GM10266 (cell line): ENCODE measurements at regions not wholly inside any gene's neighbourhood (a gene's known extent, or its start where the extent isn't known, plus 50 kb on each side); places are given as distances from the start of the nearest gene placed in this dataset.
A peak's percentile ranks its signal among the peaks of the same experiment; 100 is the strongest.

Experiments
- DNase-seq: peaks from one replicate; pipeline ENCODE4 v3.0.0; 2012; ENCODE audit errors: extremely low spot score
- TF ChIP-seq, protein P1 (sequence below): IDR thresholded peaks from 2 replicates; pipeline ENCODE4 v1.5.1; 2012; ENCODE audit warnings: mild to moderate bottlenecking, low read depth; ENCODE audit not compliant: control insufficient read depth, insufficient read depth; ENCODE audit errors: missing control alignments

DNA sequence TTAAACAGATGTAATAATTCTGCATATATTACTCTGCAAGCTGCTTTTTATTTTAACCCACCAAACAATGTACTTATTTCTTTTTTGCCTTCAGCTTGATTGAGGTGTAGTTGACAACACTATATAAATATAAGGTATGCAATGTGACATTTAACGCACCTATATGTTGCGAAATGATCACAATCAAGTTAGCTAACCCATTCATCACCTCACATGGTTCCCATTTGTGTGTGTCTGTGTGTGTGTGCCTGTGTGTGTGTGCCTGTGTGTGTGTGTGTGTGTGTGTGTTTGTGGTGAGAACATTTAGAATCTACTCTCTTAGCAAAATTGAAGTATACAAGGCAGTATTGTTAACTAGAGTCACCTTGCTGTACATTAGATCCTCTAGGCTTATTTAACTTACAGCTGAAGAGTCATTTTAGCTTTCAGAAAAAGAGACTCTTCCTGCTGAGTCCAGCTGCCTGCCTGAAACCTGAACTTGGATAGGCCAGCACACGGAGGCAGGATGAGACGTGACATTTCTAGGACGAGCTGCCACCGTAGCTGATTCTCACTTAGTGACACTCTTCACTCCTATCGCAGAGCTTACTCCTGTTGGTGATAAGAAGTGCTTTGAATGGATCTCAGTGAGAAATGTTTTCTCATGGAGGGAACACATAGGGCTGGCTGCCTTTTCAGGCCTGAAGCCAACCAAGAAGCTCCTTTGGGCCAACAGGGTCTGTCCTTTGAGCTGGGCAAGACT is 126.5 kb upstream of the RIPOR2 start:
- TF ChIP-seq, protein P1, sequence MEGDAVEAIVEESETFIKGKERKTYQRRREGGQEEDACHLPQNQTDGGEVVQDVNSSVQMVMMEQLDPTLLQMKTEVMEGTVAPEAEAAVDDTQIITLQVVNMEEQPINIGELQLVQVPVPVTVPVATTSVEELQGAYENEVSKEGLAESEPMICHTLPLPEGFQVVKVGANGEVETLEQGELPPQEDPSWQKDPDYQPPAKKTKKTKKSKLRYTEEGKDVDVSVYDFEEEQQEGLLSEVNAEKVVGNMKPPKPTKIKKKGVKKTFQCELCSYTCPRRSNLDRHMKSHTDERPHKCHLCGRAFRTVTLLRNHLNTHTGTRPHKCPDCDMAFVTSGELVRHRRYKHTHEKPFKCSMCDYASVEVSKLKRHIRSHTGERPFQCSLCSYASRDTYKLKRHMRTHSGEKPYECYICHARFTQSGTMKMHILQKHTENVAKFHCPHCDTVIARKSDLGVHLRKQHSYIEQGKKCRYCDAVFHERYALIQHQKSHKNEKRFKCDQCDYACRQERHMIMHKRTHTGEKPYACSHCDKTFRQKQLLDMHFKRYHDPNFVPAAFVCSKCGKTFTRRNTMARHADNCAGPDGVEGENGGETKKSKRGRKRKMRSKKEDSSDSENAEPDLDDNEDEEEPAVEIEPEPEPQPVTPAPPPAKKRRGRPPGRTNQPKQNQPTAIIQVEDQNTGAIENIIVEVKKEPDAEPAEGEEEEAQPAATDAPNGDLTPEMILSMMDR, result no peak
- no peak for DNase-seq

DNA sequence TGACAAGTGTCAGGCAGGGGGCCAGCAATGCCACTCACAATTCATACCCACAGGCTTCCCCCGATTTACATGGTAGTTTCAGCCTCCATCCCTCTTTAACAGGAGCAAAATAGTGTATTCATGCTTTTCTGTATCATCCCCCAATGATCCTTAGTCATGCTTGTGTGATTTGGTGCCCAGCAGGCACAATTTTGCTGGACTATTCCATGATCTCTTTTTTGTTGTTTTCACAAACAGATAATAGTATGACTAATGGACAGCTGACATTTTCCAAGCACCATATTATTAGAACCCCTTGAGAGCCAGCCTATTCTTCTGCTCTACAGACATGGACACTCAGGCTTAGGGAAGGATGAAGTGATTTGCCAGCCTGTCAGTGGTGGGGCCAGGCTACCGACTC is 128.2 kb upstream of the RIPOR2 start:
- TF ChIP-seq, protein P1, result no peak
- DNase-seq, result no peak

GRCh38 chr6:25065666-25066065 is 129.9 kb upstream of the RIPOR2 start:
- DNase-seq, result no peak
- TF ChIP-seq, protein P1, result no peak

DNA sequence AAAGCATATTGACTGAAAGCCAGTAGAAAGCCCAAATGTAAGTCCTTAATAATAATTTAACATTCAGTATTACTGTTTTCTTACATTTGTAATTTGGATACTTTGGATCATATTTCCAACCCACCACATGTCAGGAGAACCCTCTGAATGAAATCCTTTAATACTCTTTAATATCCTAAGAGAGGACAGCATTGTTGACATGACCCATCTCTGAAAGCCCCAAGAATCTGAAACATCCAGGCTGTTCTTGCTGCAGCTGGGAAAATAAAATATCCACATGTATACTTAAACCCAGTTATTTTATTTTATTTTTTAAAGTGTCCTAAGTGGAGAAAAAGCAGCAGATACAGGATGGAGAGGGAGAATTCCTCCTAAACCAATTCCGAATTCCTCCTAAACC is 130.8 kb upstream of the RIPOR2 start:
- TF ChIP-seq, protein P1, result no peak
- DNase-seq, result no peak

DNA sequence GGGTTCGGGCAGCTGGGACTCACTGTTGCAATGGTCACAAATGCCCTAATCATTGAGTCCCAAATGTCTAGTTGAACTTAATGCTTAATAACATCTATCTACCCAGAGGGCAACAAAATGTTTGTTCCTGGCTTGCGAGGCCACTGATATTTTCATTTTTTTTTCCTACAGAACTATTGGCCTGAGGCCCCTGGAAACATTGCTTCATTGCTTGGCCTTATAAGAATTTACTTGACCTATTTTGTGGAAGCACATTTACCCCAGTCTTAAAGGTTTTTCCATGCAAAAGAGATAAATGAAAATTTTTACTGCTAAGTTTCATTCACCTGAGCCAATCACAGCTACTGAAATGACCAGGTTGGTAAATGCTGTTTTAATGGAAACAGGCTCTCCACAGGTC is 133.1 kb upstream of the RIPOR2 start:
- TF ChIP-seq, protein P1, result no peak
- no peak for DNase-seq

DNA sequence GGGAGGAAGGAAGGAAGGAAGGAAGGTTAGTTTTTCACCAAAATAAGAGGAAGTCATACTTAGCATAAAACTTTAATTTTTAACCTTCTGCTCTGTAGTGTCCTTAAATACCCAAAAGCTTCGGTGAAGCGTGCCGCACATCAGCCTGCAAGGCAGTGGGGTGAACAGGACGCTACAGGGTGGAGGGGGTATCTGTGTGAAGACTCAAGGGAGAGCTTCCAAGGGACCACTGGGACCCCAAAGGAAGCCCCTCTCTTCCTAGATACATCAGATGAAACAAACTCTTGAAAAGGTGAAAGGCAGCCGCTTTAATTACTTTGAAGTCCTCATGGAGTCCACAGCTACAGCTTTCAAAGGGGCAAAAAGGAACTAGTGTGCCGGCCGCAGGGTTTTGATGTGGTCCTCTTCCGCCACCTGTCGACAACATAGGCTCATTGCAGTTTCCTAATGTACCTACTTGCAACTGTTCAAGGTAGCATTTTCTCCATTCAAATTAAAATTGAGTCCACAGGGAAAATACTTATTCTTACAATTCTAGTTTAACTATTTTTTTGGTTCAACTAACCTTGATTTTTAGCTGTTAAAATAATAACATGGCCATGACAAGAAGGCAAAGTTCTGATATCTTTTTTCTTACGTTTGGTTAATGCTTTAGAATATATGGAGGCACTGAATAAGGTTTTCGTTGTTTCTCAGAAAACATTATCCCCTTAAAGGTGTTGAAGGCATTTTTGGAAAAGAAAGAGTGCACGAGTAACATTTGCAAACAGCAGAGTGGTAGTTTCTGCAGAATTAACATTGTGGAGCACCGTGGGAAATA is 135.0 kb upstream of the RIPOR2 start:
- DNase-seq, result peak; percentile 65
- TF ChIP-seq, protein P1, result peak; percentile 86

DNA sequence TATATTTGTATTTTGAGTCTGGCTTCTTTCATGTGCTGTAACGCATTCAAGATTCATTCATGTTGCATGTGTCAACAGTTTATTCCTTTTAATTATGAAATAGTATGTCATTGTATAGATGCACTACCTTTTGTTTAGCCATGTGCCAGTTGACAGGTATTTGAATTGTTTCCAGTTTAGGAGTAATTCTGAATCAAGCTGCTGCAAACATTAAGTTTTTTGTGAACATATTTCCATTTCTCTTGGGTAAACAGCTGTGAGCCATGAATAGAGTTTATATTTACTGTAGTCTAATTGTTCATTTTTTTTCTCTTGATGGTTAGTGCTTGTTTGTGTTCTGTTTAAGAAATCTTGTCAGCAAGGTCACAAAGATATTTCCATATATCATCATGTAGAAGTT is 142.4 kb upstream of the RIPOR2 start:
- TF ChIP-seq, protein P1, result no peak
- DNase-seq, result no peak
